ENCODE measurements at regions not wholly inside any gene's neighbourhood (a gene's known extent, or its start where the extent isn't known, plus 50 kb on each side); places are given as distances from the start of the nearest gene placed in this dataset.
"Not testable (repeated sequence)": the region's sequence is repeated elsewhere in the genome, so short reads cannot be mapped to it uniquely, and the experiment has no call there.

GRCh38 chr7:73921623-73922528 is 60.9 kb downstream of the TMEM270 start:
- Histone ChIP-seq H4K20me1 (ENCODE audit: control insufficient read depth, insufficient read depth, low read depth, low read length) (no peaks in the 10 kb centered on the region), H3K79me2 (ENCODE audit: control insufficient read depth, low read length) (no peaks in the 10 kb centered on the region), H3K4me1 (ENCODE audit: control insufficient read depth, low read length) (no peaks in the 10 kb centered on the region), H3K4me3 (ENCODE audit: low read length) (no peak overlapping the region), H3F3A (ENCODE audit: control insufficient read depth, insufficient read depth) (no peaks in the 10 kb centered on the region), H3K9me3 (ENCODE audit: control insufficient read depth, insufficient read depth, low read length) (no peaks in the 10 kb centered on the region), H3K27me3 (ENCODE audit: control insufficient read depth, low read length) (peaks cover 30% of the 10 kb centered on the region), H3K27ac (ENCODE audit: low read depth, low read length) (no peak overlapping the region), H3K36me3 (ENCODE audit: control insufficient read depth, low read length) (no peaks in the 10 kb centered on the region), H3K4me2 (ENCODE audit: low read length) (no peak overlapping the region), H3K9me2 (replicated peaks; ENCODE audit: control insufficient read depth, low read length) (no peaks in the 10 kb centered on the region)
- TF ChIP-seq CTCF (IDR thresholded peaks at IDR 0.05; ENCODE audit: low read depth, low read length, poor library complexity, severe bottlenecking) (no peak), EZH2phosphoT487 (IDR thresholded peaks at IDR 0.05; ENCODE audit: borderline replicate concordance, low read length) (no peak)

GRCh38 chr7:73928644-73929043 is 67.7 kb downstream of the TMEM270 start:
- H3K27ac ChIP-seq (ENCODE audit: low read depth, low read length); H3K4me1 ChIP-seq (ENCODE audit: control insufficient read depth, low read length); H3K79me2 ChIP-seq (ENCODE audit: control insufficient read depth, low read length); H3K36me3 ChIP-seq (ENCODE audit: control insufficient read depth, low read length); H4K20me1 ChIP-seq (ENCODE audit: control insufficient read depth, insufficient read depth, low read depth, low read length); H3K9me2 ChIP-seq (replicated peaks; ENCODE audit: control insufficient read depth, low read length); H3K9me3 ChIP-seq (ENCODE audit: control insufficient read depth, insufficient read depth, low read length); H3F3A ChIP-seq (ENCODE audit: control insufficient read depth, insufficient read depth); H3K4me2 ChIP-seq (ENCODE audit: low read length); H3K4me3 ChIP-seq (ENCODE audit: low read length): not testable (repeated sequence)
- peaks cover 26% of the 10 kb centered on the region for H3K27me3 ChIP-seq (ENCODE audit: control insufficient read depth, low read length)

GRCh38 chr7:73931502-73931901 is 70.5 kb downstream of the TMEM270 start:
- Histone ChIP-seq H3K9me3 (ENCODE audit: control insufficient read depth, insufficient read depth, low read length) (no peaks in the 10 kb centered on the region; the same call in 1 of the 2 replicates), H3K27ac (ENCODE audit: low read depth, low read length) (no peak overlapping the region), H3K4me2 (ENCODE audit: low read length) (no peak overlapping the region), H3K27me3 (ENCODE audit: control insufficient read depth, low read length) (peaks cover 11% of the 10 kb centered on the region), H4K20me1 (ENCODE audit: control insufficient read depth, insufficient read depth, low read depth, low read length) (no peaks in the 10 kb centered on the region), H3F3A (ENCODE audit: control insufficient read depth, insufficient read depth) (no peaks in the 10 kb centered on the region), H3K4me1 (ENCODE audit: control insufficient read depth, low read length) (no peaks in the 10 kb centered on the region), H3K79me2 (ENCODE audit: control insufficient read depth, low read length) (no peaks in the 10 kb centered on the region), H3K36me3 (ENCODE audit: control insufficient read depth, low read length) (no peaks in the 10 kb centered on the region), H3K9me2 (replicated peaks; ENCODE audit: control insufficient read depth, low read length) (no peaks in the 10 kb centered on the region), H3K4me3 (ENCODE audit: low read length) (no peak overlapping the region)
- TF ChIP-seq CTCF (IDR thresholded peaks at IDR 0.05; ENCODE audit: low read depth, low read length, poor library complexity, severe bottlenecking): no peak
- TF ChIP-seq EZH2phosphoT487 (IDR thresholded peaks at IDR 0.05; ENCODE audit: borderline replicate concordance, low read length): no peak

- Histone ChIP-seq H3K27me3 (ENCODE audit: control insufficient read depth, low read length) (peaks cover 3% of the 10 kb centered on the region; the same call in 1 of the 2 replicates), H3K4me1 (ENCODE audit: control insufficient read depth, low read length) (no peaks in the 10 kb centered on the region), H3K4me2 (ENCODE audit: low read length) (no peak overlapping the region), H3K4me3 (ENCODE audit: low read length) (no peak overlapping the region), H3K9me2 (replicated peaks; ENCODE audit: control insufficient read depth, low read length) (no peaks in the 10 kb centered on the region), H3K36me3 (ENCODE audit: control insufficient read depth, low read length) (no peaks in the 10 kb centered on the region), H3K27ac (ENCODE audit: low read depth, low read length) (no peak overlapping the region), H3K79me2 (ENCODE audit: control insufficient read depth, low read length) (no peaks in the 10 kb centered on the region), H3K9me3 (ENCODE audit: control insufficient read depth, insufficient read depth, low read length) (no peaks in the 10 kb centered on the region; the same call in 1 of the 2 replicates), H4K20me1 (ENCODE audit: control insufficient read depth, insufficient read depth, low read depth, low read length) (no peaks in the 10 kb centered on the region), H3F3A (ENCODE audit: control insufficient read depth, insufficient read depth) (no peaks in the 10 kb centered on the region)
- TF ChIP-seq CTCF (IDR thresholded peaks at IDR 0.05; ENCODE audit: low read depth, low read length, poor library complexity, severe bottlenecking) (no peak), EZH2phosphoT487 (IDR thresholded peaks at IDR 0.05; ENCODE audit: borderline replicate concordance, low read length) (no peak)
These were observed 71.4 kb downstream of the TMEM270 start for GRCh38 chr7:73932364-73932763.
